ENCODE measurements at regions not wholly inside any gene's neighbourhood (a gene's known extent, or its start where the extent isn't known, plus 50 kb on each side); places are given as distances from the start of the nearest gene placed in this dataset.
A peak's percentile ranks its signal among the peaks of the same experiment; 100 is the strongest.

DNA sequence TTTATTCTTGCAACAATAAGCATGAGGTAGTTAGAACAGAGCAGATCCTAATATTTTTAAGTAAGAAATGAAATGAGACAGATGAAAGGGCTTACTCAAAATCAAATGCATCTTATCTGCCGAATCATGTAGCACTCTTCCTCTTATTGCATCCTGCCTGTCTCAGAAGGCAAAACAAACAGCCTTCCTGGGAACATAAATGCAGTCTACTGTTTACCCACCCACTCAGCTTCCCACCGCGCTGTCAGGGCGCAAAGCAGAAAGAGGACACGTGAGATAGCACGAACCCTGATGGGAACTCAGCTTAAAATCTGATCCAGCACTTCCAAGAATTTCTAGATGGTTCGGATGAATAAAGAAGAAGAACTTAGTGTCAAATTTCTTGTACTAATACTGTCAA, 114.4 kb upstream of the CDK1 start:
- DNase-seq, result peak; percentile 58

DNA sequence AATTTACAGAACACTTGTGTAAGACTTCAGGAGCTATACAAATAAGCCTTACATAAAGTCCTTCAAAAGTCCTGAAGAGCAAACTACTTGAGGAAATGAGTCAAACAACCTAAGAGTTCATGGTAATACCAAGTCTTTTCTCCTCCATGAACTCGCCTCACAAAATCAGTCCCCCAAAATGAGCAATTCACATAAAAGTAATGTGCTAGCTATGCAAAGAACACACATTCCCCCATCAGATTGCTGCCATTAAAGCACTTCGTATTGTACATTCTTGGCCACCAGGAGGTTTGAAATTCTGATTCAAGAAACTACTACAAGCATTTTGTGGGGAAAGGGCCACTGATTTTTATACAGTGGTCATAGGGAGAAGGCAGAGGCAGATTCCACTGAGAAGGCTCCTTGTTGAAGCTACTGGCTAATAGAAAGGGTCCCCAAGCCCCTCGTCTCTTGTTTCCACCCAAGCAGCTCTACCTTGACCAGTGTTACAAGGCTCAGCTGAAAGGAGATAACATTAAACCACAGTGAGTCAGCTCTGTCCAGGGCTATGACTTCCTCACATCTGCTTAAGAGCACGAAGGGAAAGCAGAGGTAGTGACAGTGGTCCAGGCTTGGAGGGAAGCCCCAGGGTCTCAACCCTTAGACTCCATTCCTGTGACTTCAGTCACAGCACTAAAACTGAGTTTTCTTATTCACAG, 115.2 kb upstream of the CDK1 start:
- no peak for DNase-seq

DNA sequence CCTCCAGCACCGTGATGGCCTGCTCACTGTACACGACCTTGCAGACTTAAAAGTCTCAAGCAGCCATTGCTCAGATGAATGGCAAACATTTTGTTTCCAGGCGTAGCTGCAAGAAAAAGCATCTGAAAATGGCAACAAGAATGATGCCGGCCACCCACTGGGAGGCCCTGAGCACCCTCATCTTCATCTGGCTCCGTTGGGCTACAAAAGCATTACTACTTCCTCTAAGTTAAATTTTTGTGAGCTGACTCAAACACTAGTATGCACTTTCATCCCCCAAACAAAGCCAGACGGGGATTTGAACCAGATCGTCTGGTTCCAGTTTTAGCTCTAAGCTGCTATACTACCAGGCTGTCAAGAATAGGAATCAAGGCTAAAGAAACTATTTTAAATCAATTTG, 116.6 kb upstream of the CDK1 start:
- no peak for DNase-seq

DNA sequence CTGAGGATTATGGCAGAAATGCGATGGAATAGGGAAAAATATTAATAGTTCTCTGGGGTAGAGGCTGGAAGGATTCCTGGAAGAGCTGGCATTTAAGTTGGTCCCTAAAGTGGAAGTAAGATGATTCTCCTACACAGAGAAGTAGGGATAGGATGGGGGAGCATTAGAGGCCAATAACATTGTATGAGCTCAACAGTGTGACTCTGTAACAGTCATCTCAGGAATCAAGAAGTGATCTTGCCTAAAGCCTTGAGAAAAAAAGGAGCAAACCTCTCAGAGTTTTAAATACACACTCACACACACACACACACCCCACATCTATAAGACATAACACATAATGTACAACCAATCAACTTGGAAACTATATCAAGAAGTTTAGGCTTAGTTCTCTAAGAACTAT, 117.7 kb upstream of the CDK1 start:
- no peak for DNase-seq

DNA sequence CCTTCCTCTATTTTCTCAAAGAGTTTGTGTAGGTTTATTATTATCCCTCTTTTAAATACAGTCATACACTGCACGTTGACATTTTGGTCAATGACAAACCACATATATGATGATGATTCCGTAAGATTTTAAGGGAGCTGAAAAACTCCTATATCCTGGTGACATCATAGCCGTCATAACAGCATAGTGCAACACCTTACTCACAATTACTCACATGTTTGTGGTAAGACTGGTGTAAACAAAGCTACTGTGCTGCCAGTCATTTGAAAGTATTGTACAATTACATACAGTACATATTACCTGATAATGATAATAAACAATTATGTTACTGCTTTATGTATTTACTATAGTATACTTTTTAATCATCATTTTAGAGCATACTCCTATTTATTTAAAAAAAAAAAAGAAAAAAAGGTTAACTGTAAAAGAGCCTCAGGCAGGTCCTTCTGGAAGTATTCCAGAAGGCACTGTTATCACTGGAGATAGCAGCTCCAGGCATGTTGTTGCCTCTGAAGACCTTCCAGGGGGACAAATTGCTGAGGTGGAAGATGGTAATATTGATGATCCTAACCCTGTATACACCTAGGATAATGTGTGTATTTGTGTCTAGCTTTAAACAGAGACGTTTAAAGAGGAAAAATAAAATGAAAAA, 123.3 kb upstream of the CDK1 start:
- no peak for DNase-seq

DNA sequence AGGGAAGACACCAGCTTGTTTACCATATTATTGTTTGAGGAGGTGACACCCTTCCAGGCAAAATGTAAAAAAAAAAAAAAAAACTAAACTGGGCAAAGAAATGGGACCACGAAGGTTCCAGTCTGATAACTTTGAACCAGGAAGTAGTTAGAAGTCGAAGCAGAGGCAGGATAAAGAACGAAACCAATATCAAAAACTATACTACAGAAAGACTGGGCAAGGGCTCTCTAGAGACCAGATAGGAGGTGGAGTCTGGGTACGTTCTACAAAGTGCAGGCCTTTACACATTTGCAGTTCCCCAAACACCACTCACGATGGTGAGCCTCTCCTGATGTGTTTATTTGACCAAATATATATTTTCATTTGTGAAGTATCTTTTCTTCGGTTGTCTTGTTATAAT, 125.7 kb upstream of the CDK1 start:
- DNase-seq, result no peak

DNA sequence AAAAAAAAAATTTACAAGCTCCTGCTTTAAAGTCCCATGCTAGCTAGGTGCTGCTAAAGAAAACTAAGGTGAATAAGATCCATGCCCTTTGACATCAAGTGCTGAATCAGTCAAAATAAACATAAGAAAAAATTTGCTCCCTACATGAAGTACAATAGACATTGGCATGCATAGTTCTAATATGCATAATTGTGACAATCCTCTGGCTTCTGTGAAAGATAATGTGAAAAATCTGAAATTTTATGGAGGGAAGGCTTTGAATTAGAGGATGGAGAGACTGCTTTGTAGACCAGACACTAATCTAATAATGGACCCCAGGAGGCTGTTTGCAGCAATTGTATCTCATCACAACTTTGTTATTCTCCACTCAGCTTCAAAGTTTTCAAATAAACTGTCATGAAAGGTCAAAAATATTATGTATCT, 127.9 kb upstream of the CDK1 start:
- DNase-seq, result no peak

DNA sequence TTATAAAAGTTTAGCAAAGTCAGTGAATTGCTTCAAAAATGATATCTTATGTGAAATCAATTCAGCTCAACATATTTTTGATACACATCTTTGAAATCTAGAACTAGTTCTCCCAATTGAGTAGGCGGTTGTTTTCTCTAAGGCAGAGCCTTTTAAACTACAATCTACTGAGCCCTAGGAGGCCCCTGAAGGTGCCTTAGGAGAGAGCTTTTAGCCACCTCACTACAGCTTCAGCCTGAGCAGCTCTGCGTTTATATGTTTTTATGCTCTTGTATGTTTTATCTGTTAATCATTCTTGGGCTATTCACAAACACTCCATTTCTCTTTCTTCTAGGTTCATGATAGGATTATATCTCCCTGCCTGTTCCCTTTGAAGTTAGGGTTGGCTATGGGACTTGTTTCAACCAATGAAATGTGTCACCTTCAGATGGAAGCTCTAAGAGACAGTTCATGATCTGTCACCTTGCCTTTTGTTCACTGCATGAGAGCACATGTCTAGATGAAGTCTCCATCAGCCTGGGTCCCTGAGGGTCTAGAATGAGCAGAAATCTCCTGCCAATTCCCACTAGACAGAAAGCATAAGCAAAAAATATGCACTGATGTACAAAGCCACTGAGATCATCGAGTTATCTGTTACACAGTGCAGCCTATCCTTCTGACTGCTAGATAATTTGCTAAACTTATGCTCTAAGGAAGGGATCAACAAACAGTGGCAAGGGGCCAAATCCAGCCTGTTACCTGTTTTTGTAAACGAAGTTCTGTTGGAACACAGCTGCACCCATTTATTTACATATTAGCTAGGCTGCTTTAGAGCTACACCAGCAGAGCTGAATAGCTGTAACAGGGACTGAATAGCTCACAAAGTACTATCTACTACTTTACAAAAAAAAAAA, 128.5 kb upstream of the CDK1 start:
- DNase-seq, result no peak

DNA sequence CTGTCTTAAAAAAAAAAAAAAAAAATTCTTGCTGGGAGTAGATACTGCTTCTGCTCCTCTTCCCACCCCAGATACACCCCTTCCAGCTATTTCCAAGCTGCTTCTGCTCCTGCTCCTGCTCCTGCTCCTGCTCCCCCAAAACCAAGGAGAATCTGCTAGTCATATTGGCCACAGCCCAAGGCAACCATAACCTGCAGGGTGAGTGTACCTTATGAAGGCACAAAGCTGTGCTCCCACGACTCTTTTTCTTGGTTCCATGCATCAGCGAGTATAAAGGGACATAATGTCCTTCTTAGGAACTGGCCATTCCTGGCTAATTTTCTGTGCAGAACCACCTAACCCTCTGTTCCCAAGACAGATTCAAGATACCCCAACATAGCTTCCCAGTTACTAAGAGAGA, 129.5 kb upstream of the CDK1 start:
- no peak for DNase-seq

DNA sequence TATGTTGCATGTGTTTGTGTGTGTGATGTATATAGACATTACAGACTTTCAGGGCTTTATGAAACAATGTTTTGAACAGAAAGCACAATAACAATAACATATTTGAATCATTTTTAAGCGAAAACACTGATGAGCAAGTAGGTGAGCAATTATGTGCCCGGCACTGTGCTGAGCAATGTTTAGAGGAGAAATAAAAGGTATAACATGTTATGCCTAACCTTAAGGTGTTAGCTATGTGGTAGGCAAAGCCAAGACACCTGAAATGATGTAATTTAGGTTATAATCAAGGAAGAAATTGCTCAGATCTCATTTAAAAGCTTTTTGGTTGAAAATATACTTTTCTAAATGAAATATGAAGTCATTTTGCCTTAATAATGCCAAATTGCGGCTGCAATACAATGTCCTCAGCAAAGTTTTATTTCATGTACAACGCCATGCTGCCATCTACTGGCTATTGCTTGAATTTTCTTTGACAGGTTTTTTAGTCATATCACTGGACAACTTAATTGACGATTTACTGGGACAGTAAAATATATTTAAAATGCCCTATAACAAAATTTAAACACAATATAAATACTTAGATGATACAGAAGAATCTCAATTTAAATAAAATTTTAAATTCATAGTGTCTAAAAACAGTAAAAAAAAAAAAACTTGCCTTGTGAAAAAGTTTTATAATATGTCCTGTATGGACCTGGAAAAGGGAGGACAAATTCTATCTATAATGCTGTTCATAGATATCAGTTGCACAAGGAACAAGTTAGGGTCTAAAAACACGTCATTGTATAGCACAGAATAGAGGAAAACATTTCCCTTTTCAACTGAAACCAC, 131.1 kb upstream of the CDK1 start:
- DNase-seq, result no peak

DNA sequence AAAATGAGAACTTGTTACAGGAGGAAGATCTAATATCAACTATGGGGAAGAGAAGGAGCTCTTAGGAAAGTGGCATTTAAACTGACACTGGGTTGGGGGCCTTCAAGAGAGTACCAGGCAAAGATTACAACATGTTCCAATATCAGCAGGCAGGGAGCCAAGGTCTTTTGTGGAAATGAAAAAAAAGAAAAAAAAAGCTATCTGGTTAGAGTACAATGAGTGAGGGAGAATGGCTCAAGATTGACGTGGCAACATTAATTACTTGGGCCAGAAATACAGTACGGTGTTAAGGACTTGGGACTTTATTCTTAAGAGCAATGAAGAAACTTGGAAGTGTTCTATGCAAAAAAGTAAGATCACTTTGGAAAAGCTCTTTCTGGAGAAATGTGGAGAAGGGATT, 132.3 kb upstream of the CDK1 start:
- no peak for DNase-seq

DNA sequence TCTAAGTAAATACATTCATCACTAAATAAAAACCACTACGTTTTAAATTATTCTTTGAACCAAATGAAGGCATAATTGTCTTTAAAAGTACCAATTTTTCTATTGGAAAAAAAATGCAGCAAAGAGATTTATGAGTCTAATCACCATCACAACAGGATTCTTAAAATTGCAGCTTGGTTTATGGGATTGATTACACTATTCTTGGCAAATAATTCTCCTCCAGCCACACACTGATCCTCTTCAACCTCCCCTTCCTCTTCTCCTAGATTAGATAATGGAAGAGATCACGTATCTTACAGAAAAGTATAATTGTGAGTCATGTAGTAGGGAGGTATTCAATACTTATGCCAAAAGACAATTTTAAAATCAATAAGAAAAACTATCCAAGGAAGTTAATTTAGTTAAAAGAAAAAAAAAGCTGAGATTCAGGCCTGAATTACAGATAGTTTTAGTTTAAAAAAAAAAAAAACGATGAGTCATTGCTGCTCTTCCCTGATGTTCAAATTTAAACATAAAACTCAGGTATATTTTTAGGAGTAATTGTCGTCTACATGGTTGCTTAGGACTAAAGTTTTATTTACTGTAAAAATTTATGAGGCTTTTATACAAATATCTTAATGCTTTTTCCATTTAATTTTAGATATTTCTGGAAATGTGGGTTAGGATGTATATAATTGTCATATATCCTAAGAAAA, 133.7 kb upstream of the CDK1 start:
- no peak for DNase-seq

DNA sequence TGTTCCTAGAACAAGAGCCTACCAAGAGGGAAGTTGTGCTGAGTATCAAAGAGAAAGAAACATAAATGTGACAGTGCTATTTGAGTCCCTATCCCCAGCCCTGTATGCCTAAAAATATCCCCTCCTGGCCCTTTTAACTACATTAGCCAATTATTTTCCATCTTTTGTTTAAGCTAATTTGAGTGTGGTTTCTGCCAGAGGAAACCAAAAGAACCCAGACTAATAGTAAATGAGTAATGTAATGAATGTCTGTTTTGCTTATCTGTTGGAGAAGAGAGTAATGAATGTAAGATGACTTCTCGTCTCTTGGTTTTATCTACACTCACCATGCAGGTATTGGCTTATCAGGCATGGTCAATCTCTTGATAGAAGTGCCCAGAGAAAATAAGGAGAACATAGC, 134.4 kb upstream of the CDK1 start:
- DNase-seq, result no peak

DNA sequence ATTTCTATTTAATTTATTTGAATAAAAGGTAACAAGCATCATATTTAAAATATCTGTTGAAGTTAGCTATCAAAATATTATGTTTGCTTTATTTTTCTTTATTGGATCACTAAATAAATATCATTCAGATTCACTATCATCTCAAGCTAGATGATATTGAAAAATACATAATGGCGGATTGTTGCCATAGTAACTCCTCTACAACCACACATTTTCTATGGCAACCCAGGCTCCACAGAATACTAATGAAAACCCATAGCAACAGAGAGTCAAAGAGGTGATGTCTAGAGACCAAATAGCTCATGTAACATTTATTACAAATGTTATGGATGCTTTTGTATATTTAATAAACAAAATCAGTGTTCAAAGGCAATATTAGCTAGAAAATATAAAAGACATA, 148.9 kb upstream of the CDK1 start:
- DNase-seq, result no peak

DNA sequence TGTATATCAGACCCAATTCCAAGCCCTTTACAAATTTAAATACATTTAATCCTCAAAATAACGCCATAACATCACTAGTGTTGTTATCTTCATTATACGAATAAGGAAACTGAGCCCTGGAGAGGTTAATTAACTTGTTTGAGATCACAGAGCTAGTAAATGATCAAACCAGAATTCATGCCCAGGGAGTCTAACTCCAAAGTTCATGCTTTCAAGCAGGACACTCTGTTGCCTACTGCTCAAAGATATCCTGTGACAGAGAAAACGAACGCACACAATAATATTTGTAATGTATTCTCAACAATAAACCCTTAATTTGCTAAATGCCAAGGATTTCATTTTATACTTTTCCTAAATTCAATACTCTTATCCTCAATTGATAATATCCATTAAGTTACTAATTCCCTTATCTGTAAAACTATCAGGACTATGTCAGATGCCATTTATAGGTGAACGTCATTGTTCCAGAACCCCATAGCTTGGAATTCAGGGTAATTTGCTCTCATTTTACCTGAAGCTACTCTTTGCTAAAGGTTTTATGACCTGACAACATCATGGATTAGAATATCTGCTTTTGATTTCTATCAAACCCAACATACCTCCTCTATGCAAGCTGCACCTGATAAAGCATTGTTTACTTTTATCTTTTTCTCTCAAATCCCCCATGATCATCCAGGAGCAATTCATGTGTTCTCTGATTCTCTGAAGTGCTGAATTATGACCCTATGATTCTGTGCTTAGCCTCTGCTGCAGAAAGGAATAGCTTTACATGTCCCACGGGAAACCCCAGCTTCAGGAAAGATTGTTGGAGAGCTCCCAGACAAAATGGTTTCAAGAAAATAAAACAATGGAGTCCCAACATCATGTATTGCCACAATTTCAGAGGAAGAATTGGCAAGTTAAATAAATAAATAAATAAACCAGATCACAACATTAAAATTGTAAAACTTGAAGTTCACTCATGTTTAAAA, 150.2 kb upstream of the CDK1 start:
- no peak for DNase-seq

DNA sequence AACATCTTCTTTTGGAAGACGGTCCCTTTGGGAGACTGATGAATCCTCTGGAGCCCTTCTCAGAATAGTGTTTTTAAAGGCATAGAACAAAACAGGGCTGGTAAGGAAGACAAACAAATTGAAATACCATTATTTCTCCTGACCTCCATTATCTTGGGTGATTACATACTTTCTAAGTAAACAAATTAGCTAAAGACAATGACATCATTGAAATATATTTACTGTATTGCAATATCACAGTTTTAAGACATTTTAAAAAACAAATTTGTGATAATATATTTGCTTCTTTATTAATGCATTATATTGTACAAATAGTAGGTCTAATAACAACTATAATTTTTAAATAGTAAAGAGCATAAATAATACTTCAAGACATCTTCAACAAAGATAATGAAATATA, 152.2 kb upstream of the CDK1 start:
- no peak for DNase-seq

DNA sequence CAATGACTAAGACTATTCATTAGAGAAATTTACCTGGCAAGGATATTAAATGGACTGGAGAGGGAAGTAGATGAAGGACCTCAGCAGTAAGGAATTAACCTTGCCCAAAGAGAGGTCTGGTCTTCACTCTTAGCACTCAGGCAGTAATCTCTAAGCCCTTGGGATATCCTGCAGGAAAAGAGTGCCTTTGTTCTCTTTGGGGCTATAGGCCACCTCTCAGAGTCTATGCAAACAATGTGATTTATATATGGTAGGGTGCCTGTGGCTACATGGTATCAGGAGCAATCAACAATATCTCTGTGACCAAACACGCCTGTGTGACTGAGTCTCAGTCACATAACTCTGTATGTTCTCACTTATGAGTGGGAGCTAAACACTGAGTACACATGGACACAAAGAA, 154.7 kb upstream of the CDK1 start:
- DNase-seq, result no peak

DNA sequence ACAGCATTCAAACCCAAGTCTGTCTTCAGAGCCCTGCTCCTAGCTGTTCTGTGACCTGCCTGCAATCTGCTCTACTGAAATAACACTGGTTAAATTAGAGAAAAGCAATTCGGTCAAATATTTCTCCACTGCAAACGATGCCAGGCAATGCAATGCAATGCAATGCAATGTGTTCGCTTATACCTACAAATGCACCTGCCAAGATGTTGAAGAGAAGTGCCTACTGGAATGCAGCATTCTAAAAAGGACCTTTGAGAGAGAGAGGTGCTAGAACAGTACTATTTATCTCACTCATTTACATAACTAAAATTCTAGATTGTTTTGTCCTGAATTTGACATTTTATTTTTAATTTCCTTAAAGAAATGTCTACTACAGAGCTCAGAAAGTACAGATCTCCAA, 157.3 kb upstream of the CDK1 start:
- DNase-seq, result no peak

DNA sequence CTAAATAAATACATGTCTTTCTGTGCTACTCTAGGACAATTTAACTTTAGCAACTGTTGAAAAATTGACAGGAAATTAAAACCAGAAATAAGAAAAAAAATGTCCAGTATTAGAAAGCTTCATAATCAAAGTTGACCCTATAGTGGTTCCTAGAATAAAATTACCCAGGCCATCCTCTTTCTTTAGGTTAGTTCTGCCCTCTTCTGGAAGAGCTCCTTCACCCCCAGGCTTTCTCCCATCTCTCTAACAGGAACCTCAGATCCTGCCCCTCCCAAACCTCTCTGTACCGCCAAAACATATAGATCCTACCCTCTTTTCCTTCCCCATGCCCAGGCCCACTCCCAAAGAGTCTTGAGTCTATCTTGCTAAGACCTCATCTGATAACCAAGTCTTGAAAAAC, 159.4 kb upstream of the CDK1 start:
- DNase-seq, result no peak

DNA sequence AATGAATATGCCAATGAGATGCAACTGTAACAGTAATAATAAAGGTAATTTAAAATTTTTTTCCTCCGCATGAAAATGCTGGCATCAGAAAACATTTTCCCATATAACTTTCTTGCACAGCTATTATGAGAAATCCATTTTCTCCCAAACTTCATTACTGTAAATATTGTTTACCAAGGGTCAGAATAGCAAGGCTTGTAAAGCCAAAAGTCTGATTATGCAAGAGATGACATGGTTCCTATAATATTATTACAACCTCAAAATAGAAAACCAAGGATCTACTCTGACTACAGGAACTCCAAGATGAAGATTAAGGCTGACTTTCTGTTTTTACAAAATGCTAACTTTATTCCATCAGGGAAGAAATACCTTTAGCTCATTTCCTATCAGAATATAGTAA, 162.7 kb upstream of the CDK1 start:
- no peak for DNase-seq

DNA sequence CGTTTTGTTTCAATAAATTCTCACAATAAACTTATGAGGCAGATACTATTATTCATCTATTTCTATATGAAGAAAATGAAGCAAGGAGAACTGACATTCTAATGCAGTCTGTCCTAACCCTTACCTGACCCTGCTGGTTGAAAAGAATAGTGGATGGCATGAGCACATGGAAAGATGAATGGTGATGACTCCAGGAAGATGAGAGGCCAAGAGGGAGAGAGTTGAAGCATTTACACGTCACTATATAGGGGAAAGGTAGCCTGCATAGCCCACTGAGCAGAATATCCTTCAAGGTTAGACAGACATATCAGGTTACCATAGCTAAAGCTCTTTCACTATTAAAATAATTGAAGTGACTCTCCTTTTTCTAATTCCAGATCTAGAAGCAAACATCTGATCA, 163.9 kb upstream of the CDK1 start:
- DNase-seq, result no peak
